ENCODE measurements at regions not wholly inside any gene's neighbourhood (a gene's known extent, or its start where the extent isn't known, plus 50 kb on each side); places are given as distances from the start of the nearest gene placed in this dataset.
"Not testable (repeated sequence)": the region's sequence is repeated elsewhere in the genome, so short reads cannot be mapped to it uniquely, and the experiment has no call there.

DNA sequence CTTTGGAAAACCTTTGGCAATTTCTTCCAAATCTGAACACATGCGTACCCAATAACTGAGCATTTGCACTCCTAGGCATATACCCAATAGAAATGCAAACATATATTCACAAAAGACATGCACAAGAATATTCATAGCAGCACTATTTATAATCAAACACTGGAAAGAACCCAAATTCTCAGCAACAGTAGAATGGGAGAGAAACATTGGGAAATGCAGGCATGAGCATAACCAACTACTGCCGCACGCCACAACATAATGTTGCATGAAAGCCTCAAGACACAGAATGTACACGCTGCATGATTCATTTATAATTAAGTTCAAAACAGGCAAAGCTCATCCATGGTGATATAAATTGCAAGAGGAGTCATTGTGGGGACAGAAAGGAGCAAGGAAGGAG is 69.5 kb upstream of the FBXO28 start:
- Histone ChIP-seq H3K27ac (ENCODE audit: low read length) (no peak overlapping the region), H3K27me3 (ENCODE audit: insufficient read depth, low read length) (no peaks in the 10 kb centered on the region), H3K4me3 (ENCODE audit: low read length) (no peak overlapping the region), H3K9ac (ENCODE audit: low read depth, low read length) (no peak overlapping the region), H3K36me3 (ENCODE audit: insufficient read depth, low read depth, low read length) (no peaks in the 10 kb centered on the region), H3K4me1 (ENCODE audit: insufficient read depth, low read length) (no peaks in the 10 kb centered on the region), H3K9me3 (ENCODE audit: insufficient read depth, low read depth, low read length) (no peaks in the 10 kb centered on the region)

DNA sequence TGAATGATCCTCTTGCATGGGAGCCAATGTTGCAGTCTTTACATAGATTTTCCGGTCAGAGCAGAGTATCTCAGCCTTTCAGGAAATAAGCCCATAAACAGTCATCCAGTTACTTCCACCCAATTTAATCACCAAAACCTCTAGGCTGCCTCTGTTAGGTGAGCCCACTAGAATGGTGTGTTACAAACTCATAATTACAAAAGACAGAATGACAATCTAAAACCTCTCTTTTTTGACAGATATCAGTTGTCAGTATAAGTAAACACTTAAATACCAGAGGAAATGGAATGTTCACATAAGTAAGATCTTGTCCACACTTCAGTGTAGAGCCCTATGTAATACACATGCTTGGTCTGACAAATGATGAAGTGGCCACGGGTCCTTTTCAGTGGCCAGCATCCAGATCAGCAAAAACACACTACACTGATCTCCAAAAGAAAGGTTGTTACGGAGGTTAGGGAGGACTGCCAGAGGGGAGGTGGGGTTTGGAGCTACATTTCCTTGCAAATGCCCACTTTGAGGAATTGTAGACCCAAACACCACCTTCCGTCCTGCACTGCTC is 71.3 kb upstream of the FBXO28 start:
- Histone ChIP-seq H3K9me3 (ENCODE audit: insufficient read depth, low read depth, low read length) (no peaks in the 10 kb centered on the region), H3K27ac (ENCODE audit: low read length) (no peak overlapping the region), H3K4me3 (ENCODE audit: low read length) (no peak overlapping the region), H3K9ac (ENCODE audit: low read depth, low read length) (no peak overlapping the region), H3K4me1 (ENCODE audit: insufficient read depth, low read length) (no peaks in the 10 kb centered on the region), H3K27me3 (ENCODE audit: insufficient read depth, low read length) (no peaks in the 10 kb centered on the region), H3K36me3 (ENCODE audit: insufficient read depth, low read depth, low read length) (no peaks in the 10 kb centered on the region)

DNA sequence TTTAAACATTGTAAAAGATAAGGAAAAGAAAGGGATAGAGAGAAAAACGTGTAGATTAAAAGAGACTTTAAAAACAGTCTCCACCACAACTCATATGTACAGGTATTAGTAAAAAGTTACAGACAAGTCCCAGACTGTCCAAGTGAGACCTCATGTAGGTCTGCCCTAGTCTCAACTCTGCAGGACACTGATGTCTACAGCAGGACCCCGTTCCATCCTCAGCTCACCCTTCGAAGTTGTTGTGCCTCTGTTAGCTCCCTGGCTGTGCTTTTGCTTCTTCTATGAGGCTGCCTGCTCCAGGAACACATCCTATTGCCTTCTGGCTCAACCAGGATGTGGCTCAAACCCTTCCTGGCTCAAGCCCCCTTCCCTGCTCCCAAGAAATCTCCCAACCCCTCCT is 72.9 kb upstream of the FBXO28 start:
- Histone ChIP-seq H3K9me3 (ENCODE audit: insufficient read depth, low read depth, low read length) (no peaks in the 10 kb centered on the region), H3K36me3 (ENCODE audit: insufficient read depth, low read depth, low read length) (no peaks in the 10 kb centered on the region)

DNA sequence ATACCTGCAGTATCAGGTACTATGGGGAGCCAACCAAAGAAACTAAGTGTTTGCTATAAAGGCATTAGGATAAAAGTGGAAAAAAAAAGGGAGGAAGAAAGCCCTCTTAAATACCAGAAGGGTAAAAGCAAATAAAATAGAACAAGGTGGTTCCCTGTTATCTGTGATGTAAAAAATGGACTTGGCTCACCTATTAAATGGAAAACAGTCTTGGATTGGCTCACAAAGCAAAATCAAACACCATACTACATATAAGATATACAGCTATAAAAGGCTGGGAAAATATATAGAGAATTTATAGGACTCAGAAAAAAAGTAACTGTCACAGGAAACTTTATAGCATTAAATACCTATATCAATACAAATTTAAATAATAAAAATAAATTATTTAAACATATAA is 73.5 kb upstream of the FBXO28 start:
- H3K4me1 ChIP-seq (ENCODE audit: insufficient read depth, low read length); H3K4me3 ChIP-seq (ENCODE audit: low read length); H3K36me3 ChIP-seq (ENCODE audit: insufficient read depth, low read depth, low read length); H3K9ac ChIP-seq (ENCODE audit: low read depth, low read length); H3K27me3 ChIP-seq (ENCODE audit: insufficient read depth, low read length); H3K9me3 ChIP-seq (ENCODE audit: insufficient read depth, low read depth, low read length); H3K27ac ChIP-seq (ENCODE audit: low read length): not testable (repeated sequence)

More for the DNA sequence above, 72.9 kb upstream of the FBXO28 start:
- Histone ChIP-seq H3K27ac (ENCODE audit: low read length) (no peak overlapping the region), H3K4me3 (ENCODE audit: low read length) (no peak overlapping the region), H3K4me1 (ENCODE audit: insufficient read depth, low read length) (no peaks in the 10 kb centered on the region), H3K9ac (ENCODE audit: low read depth, low read length) (no peak overlapping the region), H3K27me3 (ENCODE audit: insufficient read depth, low read length) (no peaks in the 10 kb centered on the region)

DNA sequence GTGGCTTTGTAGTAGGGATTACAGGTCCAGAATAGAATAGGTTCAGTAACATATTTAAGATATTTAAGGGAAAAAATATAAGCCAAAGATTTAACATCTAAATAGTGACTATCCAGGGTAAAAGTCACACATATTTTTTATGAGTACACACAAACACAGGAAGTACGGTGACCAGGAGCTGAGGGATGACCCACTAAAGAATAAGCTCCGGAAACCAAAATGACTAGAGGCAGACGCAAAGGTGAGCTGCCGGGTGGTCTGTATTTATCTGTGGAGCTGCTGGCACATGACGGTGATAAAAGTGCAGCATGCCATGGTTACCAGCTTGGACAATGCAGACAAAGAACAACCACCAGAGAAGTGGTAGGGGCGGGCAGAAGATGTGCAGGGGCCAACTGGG is 73.9 kb upstream of the FBXO28 start:
- not testable (repeated sequence) for H3K9ac ChIP-seq (ENCODE audit: low read depth, low read length); H3K4me3 ChIP-seq (ENCODE audit: low read length); H3K36me3 ChIP-seq (ENCODE audit: insufficient read depth, low read depth, low read length); H3K27ac ChIP-seq (ENCODE audit: low read length); H3K27me3 ChIP-seq (ENCODE audit: insufficient read depth, low read length); H3K9me3 ChIP-seq (ENCODE audit: insufficient read depth, low read depth, low read length); H3K4me1 ChIP-seq (ENCODE audit: insufficient read depth, low read length)

DNA sequence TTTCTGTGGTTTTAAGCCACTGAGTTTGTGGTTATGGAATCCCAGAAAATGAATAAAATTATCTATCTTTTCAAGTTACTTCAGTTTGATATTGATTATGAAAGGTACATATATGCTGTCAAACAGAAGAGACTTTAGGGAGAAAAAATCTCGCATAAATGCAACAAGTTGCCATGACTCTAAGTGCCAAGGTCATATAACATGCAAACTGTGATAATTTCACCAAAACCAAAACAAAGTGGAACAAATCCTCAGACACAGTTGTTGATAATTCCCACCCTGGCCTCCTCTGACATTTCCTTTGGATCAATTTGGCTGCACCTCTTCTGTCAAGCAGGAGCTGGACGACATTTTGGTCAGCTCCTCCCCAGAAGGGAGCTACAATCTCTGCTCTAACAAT is 75.1 kb upstream of the FBXO28 start:
- H3K36me3 ChIP-seq (ENCODE audit: insufficient read depth, low read depth, low read length); H3K9ac ChIP-seq (ENCODE audit: low read depth, low read length); H3K27ac ChIP-seq (ENCODE audit: low read length); H3K4me3 ChIP-seq (ENCODE audit: low read length); H3K9me3 ChIP-seq (ENCODE audit: insufficient read depth, low read depth, low read length); H3K27me3 ChIP-seq (ENCODE audit: insufficient read depth, low read length); H3K4me1 ChIP-seq (ENCODE audit: insufficient read depth, low read length): not testable (repeated sequence)

DNA sequence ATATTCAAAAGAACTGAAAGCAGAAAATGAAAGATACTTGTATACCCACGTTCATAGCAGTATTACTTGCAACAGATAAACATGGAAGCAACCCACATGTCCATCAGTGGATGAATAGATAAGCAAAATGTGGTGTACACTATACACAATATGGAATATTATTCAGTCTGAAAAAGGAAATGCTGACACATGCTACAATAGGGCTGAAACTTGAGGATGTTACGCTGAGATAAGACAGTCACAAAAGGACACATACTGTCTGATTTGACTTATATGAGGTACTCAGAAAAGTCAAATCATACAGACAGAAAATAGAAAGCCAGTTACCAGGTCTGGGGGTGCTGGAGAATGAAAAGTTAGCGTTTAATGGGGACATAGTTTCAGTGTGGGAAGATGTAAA is 76.5 kb upstream of the FBXO28 start:
- H3K9me3 ChIP-seq (ENCODE audit: insufficient read depth, low read depth, low read length); H3K4me3 ChIP-seq (ENCODE audit: low read length); H3K27me3 ChIP-seq (ENCODE audit: insufficient read depth, low read length); H3K27ac ChIP-seq (ENCODE audit: low read length); H3K36me3 ChIP-seq (ENCODE audit: insufficient read depth, low read depth, low read length); H3K4me1 ChIP-seq (ENCODE audit: insufficient read depth, low read length); H3K9ac ChIP-seq (ENCODE audit: low read depth, low read length): not testable (repeated sequence)

DNA sequence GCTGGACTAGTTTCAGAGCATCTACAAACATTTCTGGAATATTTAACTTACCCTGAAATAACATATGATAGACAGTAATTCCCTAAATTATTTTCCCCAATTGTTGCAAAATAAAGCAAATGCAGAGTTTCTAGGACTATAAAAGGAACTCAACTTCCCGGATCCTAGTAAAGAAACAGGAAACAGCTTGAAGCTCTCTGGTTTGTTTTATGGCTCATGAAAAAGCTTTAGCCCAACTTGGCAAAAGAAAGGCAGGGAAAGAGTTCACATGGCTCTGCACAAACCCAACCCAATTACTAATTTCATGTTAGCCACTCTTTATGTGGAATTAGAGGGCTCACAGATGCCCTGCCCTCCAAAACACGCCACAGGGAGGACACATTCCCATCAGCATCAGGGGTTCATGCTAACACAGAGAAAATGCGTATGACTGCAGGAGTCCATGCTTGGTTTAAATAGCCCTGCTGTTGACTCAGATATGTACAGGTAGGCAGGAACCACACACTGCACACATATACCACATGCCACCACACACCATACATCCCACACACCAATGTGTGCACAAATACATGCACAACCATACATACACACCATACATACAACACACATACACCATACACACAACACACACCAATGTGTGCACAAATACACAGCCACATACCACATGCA is 81.2 kb upstream of the FBXO28 start:
- H3K9ac ChIP-seq (ENCODE audit: low read depth, low read length), result not testable (repeated sequence)

DNA sequence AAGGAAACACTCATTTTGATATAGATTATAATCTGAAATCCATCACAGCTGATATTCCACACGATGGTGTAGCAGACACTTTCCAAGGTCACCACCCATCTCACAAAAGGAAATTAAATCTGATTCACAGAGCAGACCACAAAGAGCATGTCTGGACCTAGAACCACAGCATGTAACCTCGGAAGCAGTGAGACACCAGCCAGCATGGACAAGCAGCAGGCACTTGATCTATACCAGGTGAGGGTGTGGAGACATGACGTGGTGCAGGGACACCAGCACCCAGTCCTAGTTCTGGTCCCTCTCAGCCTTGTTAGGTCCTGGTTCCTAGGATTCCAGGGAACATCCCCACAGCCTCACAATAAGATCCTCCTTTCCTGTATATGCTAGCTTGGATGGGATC is 81.9 kb upstream of the FBXO28 start:
- H3K27me3 ChIP-seq (ENCODE audit: insufficient read depth, low read length); H3K4me3 ChIP-seq (ENCODE audit: low read length); H3K36me3 ChIP-seq (ENCODE audit: insufficient read depth, low read depth, low read length); H3K9ac ChIP-seq (ENCODE audit: low read depth, low read length); H3K9me3 ChIP-seq (ENCODE audit: insufficient read depth, low read depth, low read length); H3K4me1 ChIP-seq (ENCODE audit: insufficient read depth, low read length); H3K27ac ChIP-seq (ENCODE audit: low read length): not testable (repeated sequence)

More for the DNA sequence above, 81.2 kb upstream of the FBXO28 start:
- H3K4me1 ChIP-seq (ENCODE audit: insufficient read depth, low read length); H3K36me3 ChIP-seq (ENCODE audit: insufficient read depth, low read depth, low read length); H3K27me3 ChIP-seq (ENCODE audit: insufficient read depth, low read length); H3K4me3 ChIP-seq (ENCODE audit: low read length); H3K9me3 ChIP-seq (ENCODE audit: insufficient read depth, low read depth, low read length); H3K27ac ChIP-seq (ENCODE audit: low read length): not testable (repeated sequence)

DNA sequence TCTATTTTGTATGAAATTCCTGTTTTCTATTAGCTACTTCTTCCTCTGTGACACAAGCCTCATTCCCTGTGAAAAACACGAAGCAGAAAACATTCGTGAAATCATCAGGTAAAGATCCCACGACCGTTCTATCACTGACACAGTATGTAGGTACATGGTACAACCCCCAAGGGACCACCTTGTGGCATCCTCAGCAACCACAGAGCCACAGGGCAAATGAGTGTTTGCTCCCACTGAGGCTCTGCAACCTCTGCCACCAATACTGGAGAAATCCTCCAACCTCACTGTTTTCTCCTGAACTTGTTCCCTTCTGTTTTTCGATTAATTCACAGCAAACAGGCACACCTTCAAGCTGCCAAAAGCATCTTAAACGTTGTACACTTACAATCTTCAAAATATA is 83.7 kb upstream of the FBXO28 start:
- not testable (repeated sequence) for H3K9ac ChIP-seq (ENCODE audit: low read depth, low read length); H3K27me3 ChIP-seq (ENCODE audit: insufficient read depth, low read length); H3K36me3 ChIP-seq (ENCODE audit: insufficient read depth, low read depth, low read length)

DNA sequence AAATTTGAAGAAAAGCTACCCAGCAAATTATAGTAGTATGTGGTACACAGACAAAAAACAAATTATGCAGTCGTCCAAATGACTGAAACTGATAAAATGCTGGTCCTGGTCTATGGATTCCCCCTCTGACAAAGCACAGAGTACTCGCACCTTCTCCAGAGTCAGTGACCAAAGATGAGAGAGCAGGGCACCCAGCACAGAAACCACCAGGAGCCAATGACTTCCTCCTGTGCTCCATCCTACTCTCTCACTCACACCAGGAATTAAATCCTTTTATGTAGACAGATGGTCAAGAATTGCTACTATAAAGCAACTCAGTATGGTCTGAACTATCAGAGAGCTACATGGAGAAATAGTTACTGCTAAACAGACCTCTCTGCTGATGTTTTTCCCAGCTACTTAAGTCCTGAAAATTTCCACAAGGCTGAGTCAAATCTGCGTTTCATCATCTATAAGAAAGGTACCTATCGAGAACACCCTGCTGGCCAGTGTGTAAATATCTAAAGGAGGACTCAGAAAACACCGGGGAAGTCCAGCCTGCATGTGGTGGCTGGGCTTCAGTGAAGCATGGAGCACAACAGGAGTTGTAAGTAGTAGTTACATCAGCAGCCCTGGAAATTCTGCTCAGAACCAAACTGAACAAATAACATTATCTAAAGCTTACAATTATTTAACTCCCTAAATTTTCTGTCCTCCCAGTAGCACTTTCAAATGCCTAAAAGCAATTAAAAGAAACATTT is 84.5 kb upstream of the FBXO28 start:
- H3K27ac ChIP-seq (ENCODE audit: low read length); H3K9me3 ChIP-seq (ENCODE audit: insufficient read depth, low read depth, low read length); H3K9ac ChIP-seq (ENCODE audit: low read depth, low read length); H3K4me1 ChIP-seq (ENCODE audit: insufficient read depth, low read length); H3K27me3 ChIP-seq (ENCODE audit: insufficient read depth, low read length); H3K36me3 ChIP-seq (ENCODE audit: insufficient read depth, low read depth, low read length); H3K4me3 ChIP-seq (ENCODE audit: low read length): not testable (repeated sequence)

More for the DNA sequence above, 83.7 kb upstream of the FBXO28 start:
- not testable (repeated sequence) for H3K4me3 ChIP-seq (ENCODE audit: low read length); H3K4me1 ChIP-seq (ENCODE audit: insufficient read depth, low read length); H3K27ac ChIP-seq (ENCODE audit: low read length); H3K9me3 ChIP-seq (ENCODE audit: insufficient read depth, low read depth, low read length)

DNA sequence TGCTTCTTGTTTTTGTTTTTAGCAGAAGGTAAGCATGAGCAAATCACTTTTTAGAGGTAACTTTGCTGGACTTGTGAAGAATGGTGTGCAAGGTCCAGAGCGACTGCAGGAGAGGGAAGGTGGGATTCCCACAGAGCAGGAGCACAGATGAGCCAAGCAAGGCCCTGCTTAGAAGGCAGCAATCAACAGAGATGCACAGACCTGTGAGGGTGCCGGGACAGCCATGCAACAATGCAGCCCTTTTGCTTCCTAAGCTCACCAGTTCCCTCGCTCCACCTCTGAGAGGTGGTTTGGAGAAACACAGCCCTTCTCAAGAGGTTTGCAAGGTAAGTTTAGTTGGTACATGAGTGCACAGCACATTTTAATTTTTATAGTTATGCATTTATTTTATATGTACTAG is 85.1 kb upstream of the FBXO28 start:
- not testable (repeated sequence) for H3K27ac ChIP-seq (ENCODE audit: low read length); H3K4me1 ChIP-seq (ENCODE audit: insufficient read depth, low read length); H3K9ac ChIP-seq (ENCODE audit: low read depth, low read length); H3K4me3 ChIP-seq (ENCODE audit: low read length); H3K27me3 ChIP-seq (ENCODE audit: insufficient read depth, low read length); H3K9me3 ChIP-seq (ENCODE audit: insufficient read depth, low read depth, low read length); H3K36me3 ChIP-seq (ENCODE audit: insufficient read depth, low read depth, low read length)
